Neutrophil (primary cell): ENCODE measurements at regions not wholly inside any gene's neighbourhood (a gene's known extent, or its start where the extent isn't known, plus 50 kb on each side); places are given as distances from the start of the nearest gene placed in this dataset.

Experiments used
- H3K27ac ChIP-seq: fragments of 200-600 bp; sonication (generic); 2 replicates; pipeline ENCODE4 v1.5.1; 2016; ENCODE audit warnings: mild to moderate bottlenecking, moderate library complexity
- H3K27me3 ChIP-seq: fragments of 200-600 bp; sonication (generic); 2 replicates; pipeline ENCODE4 v1.6.0; 2016; ENCODE audit warnings: mild to moderate bottlenecking
- H3K36me3 ChIP-seq: fragments of 200-600 bp; sonication (generic); 2 replicates; pipeline ENCODE4 v1.5.1; 2017
- H3K4me1 ChIP-seq, 2 experiments: fragments of 200-600 bp in 1 of 2; sonication (generic) in 1 of 2; 1 replicate in 1 of 2; 2 replicates in 1 of 2; pipeline versions ENCODE4 v1.5.1 to v1.6.1; 2013 to 2016; ENCODE audit warnings: low read depth in 1 of 2, low read length in 1 of 2, mild to moderate bottlenecking in 1 of 2, moderate library complexity in 1 of 2; ENCODE audit not compliant: control insufficient read depth in 1 of 2, insufficient read depth in 1 of 2
- H3K4me3 ChIP-seq, 2 experiments: fragments of 200-600 bp in 1 of 2; sonication (generic) in 1 of 2; 1 replicate in 1 of 2; 2 replicates in 1 of 2; pipeline ENCODE4 v1.5.1; 2013 to 2016; ENCODE audit warnings: low read depth in 1 of 2, low read length in 1 of 2, mild to moderate bottlenecking in 1 of 2, moderate library complexity in 1 of 2
- H3K9me3 ChIP-seq: fragments of 200-600 bp; sonication (generic); 2 replicates; pipeline ENCODE4 v1.5.1; 2016
- CTCF ChIP-seq: fragments of 200-600 bp; sonication (generic); IDR thresholded peaks from 2 replicates; pipeline ENCODE4 v1.5.1; 2016; ENCODE audit warnings: antibody characterized with exemption

GRCh38 chr18:78681396-78681795 is 298.2 kb upstream of the SALL3 start:
- H3K4me1 ChIP-seq, result no peaks in the 10 kb centered on the region
- H3K9me3 ChIP-seq, result no peaks in the 10 kb centered on the region
- no peaks in the 10 kb centered on the region for H3K27me3 ChIP-seq
- TF ChIP-seq CTCF, result no peak
- H3K36me3 ChIP-seq, result no peaks in the 10 kb centered on the region
- H3K27ac ChIP-seq, result no peak overlapping the region
- no peak overlapping the region for H3K4me3 ChIP-seq

DNA sequence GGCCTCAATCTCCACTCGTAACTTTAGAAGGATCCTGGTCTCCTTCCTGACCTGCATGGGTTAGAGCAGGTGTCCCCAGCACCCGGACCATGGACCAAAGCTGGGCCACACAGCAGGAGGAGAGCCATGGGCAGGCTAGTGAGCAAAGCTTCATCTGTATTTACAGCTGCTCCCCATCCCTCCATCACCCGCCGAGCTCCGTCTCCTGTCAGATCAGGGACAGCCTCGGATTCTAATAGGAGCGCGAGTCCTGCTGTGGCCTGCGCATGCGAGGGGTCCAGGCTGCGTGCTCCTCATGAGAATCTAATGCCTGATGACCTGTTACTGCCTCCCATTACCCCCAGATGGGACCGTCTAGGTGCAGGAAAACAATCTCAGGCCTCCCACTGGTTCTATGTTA is 297.7 kb upstream of the SALL3 start:
- Histone ChIP-seq H3K36me3 (no peaks in the 10 kb centered on the region), H3K27ac (no peak overlapping the region), H3K4me1 (no peaks in the 10 kb centered on the region), H3K4me3 (no peak overlapping the region), H3K9me3 (no peaks in the 10 kb centered on the region), H3K27me3 (no peaks in the 10 kb centered on the region)
- no peak for TF ChIP-seq CTCF

DNA sequence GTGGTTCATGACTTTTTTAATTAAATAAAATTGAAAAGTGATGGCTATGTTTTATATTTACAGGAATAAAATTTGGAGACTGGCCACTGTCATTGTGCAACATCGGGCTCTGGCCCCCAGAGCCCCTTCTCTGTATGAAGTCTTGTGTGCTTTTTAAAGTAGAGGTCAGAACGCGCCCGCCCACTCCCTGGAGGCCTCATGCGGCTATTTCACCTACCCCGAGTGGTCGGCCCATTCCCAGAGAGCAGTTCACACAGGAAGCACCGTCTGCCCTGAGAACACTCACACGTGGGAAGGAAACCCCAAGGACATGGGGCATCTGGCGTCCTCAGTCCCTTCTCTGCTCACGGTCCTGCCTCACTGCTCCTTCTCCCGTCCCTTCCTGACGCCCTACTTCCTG is 296.9 kb upstream of the SALL3 start:
- no peaks in the 10 kb centered on the region for H3K4me1 ChIP-seq
- H3K4me3 ChIP-seq, result no peak overlapping the region
- no peak overlapping the region for H3K27ac ChIP-seq
- no peaks in the 10 kb centered on the region for H3K9me3 ChIP-seq
- no peaks in the 10 kb centered on the region for H3K36me3 ChIP-seq
- TF ChIP-seq CTCF, result no peak
- H3K27me3 ChIP-seq, result no peaks in the 10 kb centered on the region

DNA sequence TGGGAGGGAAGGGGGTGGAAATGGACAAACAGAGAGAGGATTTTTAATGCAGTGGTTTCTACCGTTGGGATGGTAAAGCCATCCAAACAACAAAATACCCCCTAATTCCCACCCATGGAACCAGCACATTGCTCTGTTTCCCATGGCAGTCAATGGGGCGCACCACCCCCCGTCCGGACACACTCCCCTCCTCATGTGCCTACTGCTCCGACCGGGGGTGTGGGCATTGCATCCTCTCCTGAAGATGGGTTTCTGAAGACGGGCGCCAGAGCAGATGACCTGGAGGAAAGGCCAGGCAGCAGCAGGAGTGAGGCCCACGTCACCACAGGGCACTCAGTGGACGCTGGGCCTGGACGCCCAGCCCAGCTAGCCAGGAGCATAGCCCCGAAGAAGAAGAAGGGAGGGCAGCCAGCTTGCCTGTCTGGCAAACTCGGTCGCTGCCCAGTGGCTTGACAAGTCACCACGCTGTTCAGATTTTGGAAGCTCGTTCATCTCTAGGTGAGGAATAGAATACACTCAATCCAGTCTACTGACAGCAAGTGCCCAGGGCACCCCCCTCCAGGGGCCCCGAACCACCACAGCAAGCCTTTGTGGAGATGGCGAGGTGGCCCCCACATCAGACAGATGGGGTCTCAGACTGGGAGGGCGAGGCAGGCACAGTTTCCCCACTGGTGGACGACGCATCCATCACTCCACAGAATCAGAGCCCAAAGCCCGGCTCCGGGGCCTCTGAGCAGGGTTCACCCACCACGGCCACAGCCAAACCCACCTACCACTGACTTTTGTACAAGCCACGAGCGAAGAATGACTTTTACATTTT is 296.2 kb upstream of the SALL3 start:
- Histone ChIP-seq H3K4me1 (no peaks in the 10 kb centered on the region), H3K27me3 (no peaks in the 10 kb centered on the region), H3K4me3 (no peak overlapping the region), H3K9me3 (no peaks in the 10 kb centered on the region), H3K36me3 (no peaks in the 10 kb centered on the region), H3K27ac (no peak overlapping the region)
- no peak for TF ChIP-seq CTCF

GRCh38 chr18:78685250-78685979 is 294.2 kb upstream of the SALL3 start:
- Histone ChIP-seq H3K9me3 (no peaks in the 10 kb centered on the region), H3K4me1 (no peaks in the 10 kb centered on the region), H3K36me3 (no peaks in the 10 kb centered on the region), H3K4me3 (no peak overlapping the region), H3K27me3 (no peaks in the 10 kb centered on the region), H3K27ac (no peak overlapping the region)
- no peak for TF ChIP-seq CTCF
